ENCODE measurements at regions not wholly inside any gene's neighbourhood (a gene's known extent, or its start where the extent isn't known, plus 50 kb on each side); places are given as distances from the start of the nearest gene placed in this dataset.

GRCh38 chr5:105947461-105947860 lies 1723.3 kb downstream of the EFNA5 start:
- Histone ChIP-seq H3K9ac (replicated peaks; ENCODE audit: extremely low read depth, insufficient read depth, low read length) (no peak overlapping the region), H3K4me1 (ENCODE audit: control insufficient read depth, extremely low read depth, insufficient read depth, low read length) (no peaks in the 10 kb centered on the region), H3K9me3 (replicated peaks; ENCODE audit: control insufficient read depth, insufficient read depth, low read length) (no peaks in the 10 kb centered on the region), H3K27ac (ENCODE audit: insufficient read depth, low read depth, low read length) (no peak overlapping the region), H2AFZ (ENCODE audit: low read depth, low read length) (no peak overlapping the region), H3K9me1 (replicated peaks; ENCODE audit: control insufficient read depth, extremely low read depth, insufficient read depth, low read length) (no peaks in the 10 kb centered on the region), H4K20me1 (replicated peaks; ENCODE audit: control insufficient read depth, extremely low read depth, insufficient read depth, low read length) (no peaks in the 10 kb centered on the region), H3K36me3 (ENCODE audit: control insufficient read depth in 2 of 2, extremely low read depth in 1 of 2, insufficient read depth in 2 of 2, low read length in 2 of 2) (no peaks in the 10 kb centered on the region), H3K4me2 (ENCODE audit: insufficient read depth, low read length) (no peak overlapping the region), H3K27me3 (ENCODE audit: control insufficient read depth in 2 of 2, insufficient read depth in 2 of 2, low read length in 2 of 2) (no peaks in the 10 kb centered on the region), H3K79me2 (ENCODE audit: control insufficient read depth, insufficient read depth, low read length) (no peaks in the 10 kb centered on the region), H3K4me3 (replicated peaks in 1 of 3; ENCODE audit: insufficient read depth in 1 of 3, low read depth in 1 of 3, low read length in 3 of 3) (no peak overlapping the region)
- TF ChIP-seq FOS (IDR thresholded peaks at IDR 0.05; ENCODE audit: borderline replicate concordance, insufficient read depth, low read length) (no peak), JUN (IDR thresholded peaks at IDR 0.05; ENCODE audit: borderline replicate concordance, insufficient read depth, insufficient read length, low read depth) (no peak)
- no TSS peak for BruUV-seq (replicated peaks)
- dilution Hi-C loops (cut with MboI; ENCODE audit: extremely low pct_ligation_motif_present, low sequenced_read_pairs), result no loop called here
- ChIA-PET POLR2A (no interaction called here), CTCF (no interaction called here)
- DNase-seq (ENCODE audit: low read depth, low spot score) (no peak), FAIRE-seq (no peak)
- intact Hi-C loops (cut with micrococcal nuclease), result no loop called here

GRCh38 chr5:105945203-105945972 lies 1725.3 kb downstream of the EFNA5 start:
- ChIA-PET CTCF (no interaction called here), POLR2A (no interaction called here)
- Histone ChIP-seq H3K9ac (replicated peaks; ENCODE audit: extremely low read depth, insufficient read depth, low read length) (no peak overlapping the region), H3K4me1 (ENCODE audit: control insufficient read depth, extremely low read depth, insufficient read depth, low read length) (no peaks in the 10 kb centered on the region), H3K4me3 (replicated peaks in 1 of 3; ENCODE audit: insufficient read depth in 1 of 3, low read depth in 1 of 3, low read length in 3 of 3) (no peak overlapping the region), H3K4me2 (ENCODE audit: insufficient read depth, low read length) (no peak overlapping the region), H4K20me1 (replicated peaks; ENCODE audit: control insufficient read depth, extremely low read depth, insufficient read depth, low read length) (no peaks in the 10 kb centered on the region), H3K27ac (ENCODE audit: insufficient read depth, low read depth, low read length) (no peak overlapping the region), H3K9me1 (replicated peaks; ENCODE audit: control insufficient read depth, extremely low read depth, insufficient read depth, low read length) (no peaks in the 10 kb centered on the region), H3K36me3 (ENCODE audit: control insufficient read depth in 2 of 2, extremely low read depth in 1 of 2, insufficient read depth in 2 of 2, low read length in 2 of 2) (no peaks in the 10 kb centered on the region), H3K27me3 (ENCODE audit: control insufficient read depth in 2 of 2, insufficient read depth in 2 of 2, low read length in 2 of 2) (no peaks in the 10 kb centered on the region), H2AFZ (ENCODE audit: low read depth, low read length) (no peak overlapping the region), H3K9me3 (replicated peaks; ENCODE audit: control insufficient read depth, insufficient read depth, low read length) (no peaks in the 10 kb centered on the region), H3K79me2 (ENCODE audit: control insufficient read depth, insufficient read depth, low read length) (no peaks in the 10 kb centered on the region)
- DNase-seq (ENCODE audit: low read depth, low spot score), result no peak
- FAIRE-seq, result no peak
- intact Hi-C loops (cut with micrococcal nuclease), result no loop called here
- no TSS peak for BruUV-seq (replicated peaks)
- dilution Hi-C loops (cut with MboI; ENCODE audit: extremely low pct_ligation_motif_present, low sequenced_read_pairs), result no loop called here
- TF ChIP-seq MAX (IDR thresholded peaks at IDR 0.05; ENCODE audit: insufficient read depth, insufficient read length), result no peak
- TF ChIP-seq POLR2AphosphoS5 (IDR thresholded peaks at IDR 0.05; ENCODE audit: insufficient read depth, low read depth, low read length), result no peak
- no peak for TF ChIP-seq CTCF (IDR thresholded peaks at IDR 0.05; ENCODE audit: extremely low read depth in 1 of 2, insufficient read depth in 1 of 2, low read depth in 1 of 2, low read length in 2 of 2)
- no peak for TF ChIP-seq POLR2A (IDR thresholded peaks at IDR 0.05; ENCODE audit: low read depth, low read length)
- TF ChIP-seq FOS (IDR thresholded peaks at IDR 0.05; ENCODE audit: borderline replicate concordance, insufficient read depth, low read length), result no peak
- TF ChIP-seq GATA2 (IDR thresholded peaks at IDR 0.05; ENCODE audit: insufficient read depth, insufficient read length, low read depth, low read length), result no peak
- TF ChIP-seq MYC (IDR thresholded peaks at IDR 0.05; ENCODE audit: low read depth, low read length), result no peak
- no peak for TF ChIP-seq JUN (IDR thresholded peaks at IDR 0.05; ENCODE audit: borderline replicate concordance, insufficient read depth, insufficient read length, low read depth)
- no peak for TF ChIP-seq EZH2 (IDR thresholded peaks at IDR 0.05; ENCODE audit: borderline replicate concordance, low read depth, low read length, severe bottlenecking)

Measured in endothelial cell of umbilical vein (primary cell).